Heart left ventricle (tissue), 13 donors: ENCODE measurements at regions not wholly inside any gene's neighbourhood (a gene's known extent, or its start where the extent isn't known, plus 50 kb on each side); places are given as distances from the start of the nearest gene placed in this dataset.

ENCODE experiments used
- POLR2A ChIP-seq, 2 donors: fragments of 450-650 bp; IDR thresholded peaks; one replicate each; pipeline ENCODE4 v1.6.1; 2017; ENCODE audit warnings: antibody characterized with exemption in 2 of 2, mild to moderate bottlenecking in 2 of 2, moderate library complexity in 2 of 2
- TF ChIP-seq, protein P1 (sequence below), 12 donors: fragments of 200-600 bp; sonication (generic) in 4 of 12; IDR thresholded peaks; one replicate each; pipeline versions ENCODE4 v1.5.0 to v1.8.0; 2018 to 2022; ENCODE audit warnings: antibody characterized with exemption in 12 of 12, mild to moderate bottlenecking in 5 of 12
- donor health status: ischemic (EF 13 %, LVEDD 7.1; RV severe dilation, severe dysfunction).
- donor health status: DM: no; HTN: yes; CAD: no.
- donor health status: DM: no; HTN: no; CAD: no.
- donor health status: ischemic (EF 25% LVEDD 6.9; RV normal size, moderate dysfunction).
- donor health status: ischemic (EF 25% LVEDD 5.7; RV mildly dilated, moderate dysfunction).
- donor health status: ischemic (EF 35%, LVEDD 5.7; RV mildly dilated, moderate dysfunction).
- donor health status: nonischemic (EF 11% LVEDD 7.7; RV severe dilation, severe dysfunction).
- donor health status: DM: yes; HTN: yes; CAD: no.
- donor health status: PGD.
- donor health status: ischemic (EF 29% LVEDD 5.4; RV normal size, mild dysfunction).
- donor health status: nonischemic (EF 23%, LVEDD 6.1; RV moderate dilation, normal function).

DNA sequence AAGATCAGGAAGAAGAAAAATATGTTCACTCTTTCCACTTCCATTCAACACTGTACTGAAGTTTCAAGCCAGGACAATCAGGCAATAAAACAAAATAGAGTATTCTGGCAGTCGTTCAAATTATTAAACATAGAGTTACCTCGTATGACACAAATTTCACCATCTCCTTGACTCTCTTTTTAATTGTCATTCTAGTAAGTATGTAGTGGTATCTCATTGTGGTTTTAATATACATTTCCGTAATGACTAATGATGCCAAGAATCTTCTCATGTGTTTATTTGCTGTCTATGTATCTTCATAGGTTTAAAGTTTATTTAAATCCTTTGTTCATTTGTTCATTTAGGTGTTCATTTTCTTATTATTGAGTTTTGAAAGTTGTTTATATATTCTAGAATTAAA, 352.2 kb downstream of the IDS start:
- TF ChIP-seq, protein P1, sequence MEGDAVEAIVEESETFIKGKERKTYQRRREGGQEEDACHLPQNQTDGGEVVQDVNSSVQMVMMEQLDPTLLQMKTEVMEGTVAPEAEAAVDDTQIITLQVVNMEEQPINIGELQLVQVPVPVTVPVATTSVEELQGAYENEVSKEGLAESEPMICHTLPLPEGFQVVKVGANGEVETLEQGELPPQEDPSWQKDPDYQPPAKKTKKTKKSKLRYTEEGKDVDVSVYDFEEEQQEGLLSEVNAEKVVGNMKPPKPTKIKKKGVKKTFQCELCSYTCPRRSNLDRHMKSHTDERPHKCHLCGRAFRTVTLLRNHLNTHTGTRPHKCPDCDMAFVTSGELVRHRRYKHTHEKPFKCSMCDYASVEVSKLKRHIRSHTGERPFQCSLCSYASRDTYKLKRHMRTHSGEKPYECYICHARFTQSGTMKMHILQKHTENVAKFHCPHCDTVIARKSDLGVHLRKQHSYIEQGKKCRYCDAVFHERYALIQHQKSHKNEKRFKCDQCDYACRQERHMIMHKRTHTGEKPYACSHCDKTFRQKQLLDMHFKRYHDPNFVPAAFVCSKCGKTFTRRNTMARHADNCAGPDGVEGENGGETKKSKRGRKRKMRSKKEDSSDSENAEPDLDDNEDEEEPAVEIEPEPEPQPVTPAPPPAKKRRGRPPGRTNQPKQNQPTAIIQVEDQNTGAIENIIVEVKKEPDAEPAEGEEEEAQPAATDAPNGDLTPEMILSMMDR (IDR thresholded peaks at IDR 0.05), result no peak
- TF ChIP-seq POLR2A (IDR thresholded peaks at IDR 0.05), result no peak
